ENCODE measurements at regions not wholly inside any gene's neighbourhood (a gene's known extent, or its start where the extent isn't known, plus 50 kb on each side); places are given as distances from the start of the nearest gene placed in this dataset.

DNA sequence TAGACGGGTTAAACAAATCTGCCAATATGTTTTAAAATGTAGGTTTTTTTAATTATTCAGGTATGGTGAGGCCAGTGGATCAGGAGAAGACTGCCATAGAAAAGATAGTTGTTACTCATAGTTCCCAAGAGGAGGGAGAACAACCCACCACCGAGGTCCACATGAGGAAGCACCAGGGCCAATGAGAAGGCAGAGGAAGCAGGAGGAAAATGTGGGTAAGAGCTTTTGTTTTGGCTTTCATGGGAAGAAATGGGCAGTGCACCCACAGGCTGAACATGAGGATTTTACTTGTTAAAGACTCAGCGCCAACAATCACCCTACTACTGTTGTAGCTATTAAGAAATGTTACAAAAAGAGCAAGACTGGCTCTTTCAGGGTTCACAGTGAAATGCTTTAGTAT, 191.8 kb upstream of the HNMT start:
- H3K4me1 ChIP-seq (ENCODE audit: insufficient read depth) = no peaks in the 10 kb centered on the region
- H3K36me3 ChIP-seq = no peaks in the 10 kb centered on the region
- H3K9me3 ChIP-seq = no peaks in the 10 kb centered on the region
- TF ChIP-seq POLR2A (IDR thresholded peaks at IDR 0.05) = no peak
- TF ChIP-seq, protein P1, sequence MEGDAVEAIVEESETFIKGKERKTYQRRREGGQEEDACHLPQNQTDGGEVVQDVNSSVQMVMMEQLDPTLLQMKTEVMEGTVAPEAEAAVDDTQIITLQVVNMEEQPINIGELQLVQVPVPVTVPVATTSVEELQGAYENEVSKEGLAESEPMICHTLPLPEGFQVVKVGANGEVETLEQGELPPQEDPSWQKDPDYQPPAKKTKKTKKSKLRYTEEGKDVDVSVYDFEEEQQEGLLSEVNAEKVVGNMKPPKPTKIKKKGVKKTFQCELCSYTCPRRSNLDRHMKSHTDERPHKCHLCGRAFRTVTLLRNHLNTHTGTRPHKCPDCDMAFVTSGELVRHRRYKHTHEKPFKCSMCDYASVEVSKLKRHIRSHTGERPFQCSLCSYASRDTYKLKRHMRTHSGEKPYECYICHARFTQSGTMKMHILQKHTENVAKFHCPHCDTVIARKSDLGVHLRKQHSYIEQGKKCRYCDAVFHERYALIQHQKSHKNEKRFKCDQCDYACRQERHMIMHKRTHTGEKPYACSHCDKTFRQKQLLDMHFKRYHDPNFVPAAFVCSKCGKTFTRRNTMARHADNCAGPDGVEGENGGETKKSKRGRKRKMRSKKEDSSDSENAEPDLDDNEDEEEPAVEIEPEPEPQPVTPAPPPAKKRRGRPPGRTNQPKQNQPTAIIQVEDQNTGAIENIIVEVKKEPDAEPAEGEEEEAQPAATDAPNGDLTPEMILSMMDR (IDR thresholded peaks at IDR 0.05) = no peak
- no peak for TF ChIP-seq EP300 (IDR thresholded peaks at IDR 0.05)
- no peak overlapping the region for H3K4me3 ChIP-seq
- intact Hi-C loops (cut with DNase I) = no loop called here
- no peak for DNase-seq
- 80 to 84% (median 84%) methylated on average over 3 of the region's 3 CpGs for WGBS, 3 donors
- H3K27me3 ChIP-seq = no peaks in the 10 kb centered on the region
- no peak overlapping the region for H3K27ac ChIP-seq

DNA sequence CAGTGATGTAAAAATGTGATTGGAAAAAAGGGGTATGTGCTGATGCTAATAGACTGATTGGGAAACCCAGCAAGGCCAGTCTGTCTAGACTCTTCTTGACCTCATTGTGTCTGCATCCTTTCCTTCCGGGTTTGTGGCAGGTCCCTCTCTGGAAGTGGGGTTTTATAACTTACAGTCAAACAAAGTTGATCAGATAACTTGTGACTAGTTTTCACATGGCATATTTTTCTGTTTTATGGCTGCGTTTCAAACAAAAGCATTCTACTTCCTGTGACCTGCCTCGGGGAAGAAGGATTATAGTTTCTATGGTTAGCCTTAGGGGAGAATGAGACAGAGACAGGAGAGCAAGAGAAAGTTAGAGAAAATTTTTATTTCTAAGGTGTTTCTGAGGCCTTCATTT, 188.7 kb upstream of the HNMT start:
- no peak overlapping the region for H3K4me3 ChIP-seq
- TF ChIP-seq, protein P1 (IDR thresholded peaks at IDR 0.05) = no peak
- no peak for TF ChIP-seq EP300 (IDR thresholded peaks at IDR 0.05)
- no peak for TF ChIP-seq POLR2A (IDR thresholded peaks at IDR 0.05)
- H3K27me3 ChIP-seq = no peaks in the 10 kb centered on the region
- no peaks in the 10 kb centered on the region for H3K9me3 ChIP-seq
- intact Hi-C loops (cut with DNase I) = no loop called here
- H3K4me1 ChIP-seq (ENCODE audit: insufficient read depth) = no peaks in the 10 kb centered on the region
- no peak overlapping the region for H3K27ac ChIP-seq
- 67 to 71% (median 69%) methylated on average over 3 of the region's 3 CpGs for WGBS, 3 donors
- no peak for DNase-seq
- H3K36me3 ChIP-seq = no peaks in the 10 kb centered on the region

DNA sequence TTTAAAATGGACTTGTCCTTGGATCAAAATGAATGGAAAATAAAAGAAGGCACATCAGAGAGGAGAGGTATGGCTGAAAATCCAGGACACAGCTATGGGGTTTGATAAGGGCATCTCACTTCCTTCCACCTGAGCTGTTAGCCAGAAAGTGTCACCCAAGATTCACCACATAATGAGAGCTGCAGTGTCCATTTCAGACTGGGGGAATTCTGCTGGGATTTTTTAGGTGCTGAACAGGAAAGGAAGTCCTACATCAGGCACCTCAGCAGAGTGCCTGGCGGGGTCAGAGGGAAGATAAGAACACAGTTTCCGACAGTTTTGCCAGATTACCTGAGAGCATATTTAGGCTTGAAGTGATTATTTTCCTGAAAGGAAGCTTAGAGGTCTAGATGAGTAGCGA, 187.6 kb upstream of the HNMT start:
- Histone ChIP-seq H3K4me3 (no peak overlapping the region), H3K36me3 (no peaks in the 10 kb centered on the region), H3K4me1 (ENCODE audit: insufficient read depth) (no peaks in the 10 kb centered on the region), H3K27ac (no peak overlapping the region), H3K9me3 (no peaks in the 10 kb centered on the region), H3K27me3 (no peaks in the 10 kb centered on the region)
- intact Hi-C loops (cut with DNase I) = no loop called here
- no peak for TF ChIP-seq EP300 (IDR thresholded peaks at IDR 0.05)
- TF ChIP-seq, protein P1 (IDR thresholded peaks at IDR 0.05) = no peak
- no peak for TF ChIP-seq POLR2A (IDR thresholded peaks at IDR 0.05)
- no peak for DNase-seq
- WGBS, 3 donors = 52 to 73% (median 54%) methylated on average over 3 of the region's 3 CpGs

DNA sequence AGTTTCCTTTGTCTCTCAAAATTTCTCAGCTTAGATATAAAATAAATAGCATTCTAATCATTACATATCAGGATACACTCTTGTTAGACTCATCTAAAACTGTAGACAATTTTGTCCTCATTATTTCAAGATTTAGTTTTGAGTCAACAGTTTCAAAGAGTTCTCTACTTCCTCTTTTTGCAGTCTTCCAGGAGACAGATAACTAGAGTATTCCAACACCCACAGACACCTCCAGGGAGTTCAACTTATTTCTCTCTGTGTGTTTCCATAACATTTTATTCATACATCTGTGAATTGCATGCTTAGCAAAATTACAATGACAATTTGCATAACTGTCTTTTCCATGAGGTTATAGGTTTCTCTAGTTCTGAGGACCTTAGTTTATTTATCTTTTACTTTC, 166.6 kb upstream of the HNMT start:
- H3K4me3 ChIP-seq = no peak overlapping the region
- intact Hi-C loops (cut with DNase I) = no loop called here
- no peak for DNase-seq

More for the DNA sequence above, 166.6 kb upstream of the HNMT start:
- H3K36me3 ChIP-seq = no peaks in the 10 kb centered on the region
- no peaks in the 10 kb centered on the region for H3K4me1 ChIP-seq (ENCODE audit: insufficient read depth)
- no peak for TF ChIP-seq EP300 (IDR thresholded peaks at IDR 0.05)
- no peak for TF ChIP-seq POLR2A (IDR thresholded peaks at IDR 0.05)
- TF ChIP-seq, protein P1 (IDR thresholded peaks at IDR 0.05) = no peak
- H3K27ac ChIP-seq = no peak overlapping the region
- H3K9me3 ChIP-seq = no peaks in the 10 kb centered on the region
- H3K27me3 ChIP-seq = no peaks in the 10 kb centered on the region

Data from ovary (tissue), 7 donors.